SK-MEL-5 (cell line): ENCODE measurements at regions not wholly inside any gene's neighbourhood (a gene's known extent, or its start where the extent isn't known, plus 50 kb on each side); places are given as distances from the start of the nearest gene placed in this dataset.

ENCODE experiments used
- DNase-seq: peaks from one replicate; pipeline ENCODE4 v3.0.0-alpha.2; 2016; ENCODE audit warnings: low read depth, low spot score
- in situ Hi-C: cut with HindIII; loops from 2 replicates; pipeline ENCODE4 v1.10.0; 2016; ENCODE audit warnings: low sequenced_read_pairs, high pct_unique_total_duplicates, low pct_unique_long_range_greater_than_20kb

GRCh38 chr5:110219769-110220168, 506.7 kb downstream of the TMEM232 start:
- no peak for DNase-seq
- in situ Hi-C loops, result no loop called here

- DNase-seq, result no peak
- in situ Hi-C loops, result no loop called here
Observed at GRCh38 chr5:110221036-110221435, 505.4 kb downstream of the TMEM232 start.

- no peak for DNase-seq
Observed at GRCh38 chr5:110224050-110224449, 502.4 kb downstream of the TMEM232 start.

GRCh38 chr5:110225949-110226348, 500.5 kb downstream of the TMEM232 start:
- in situ Hi-C loops, result no loop called here
- DNase-seq, result no peak

More at GRCh38 chr5:110224050-110224449, 502.4 kb downstream of the TMEM232 start:
- in situ Hi-C loops, result no loop called here

- DNase-seq, result no peak
- in situ Hi-C loops, result no loop called here
Observed at GRCh38 chr5:110239786-110240185, 486.7 kb downstream of the TMEM232 start.

- in situ Hi-C loops, result no loop called here
- no peak for DNase-seq
Observed at GRCh38 chr5:110242950-110243349, 483.5 kb downstream of the TMEM232 start.

GRCh38 chr5:110248921-110249320, 477.6 kb downstream of the TMEM232 start:
- DNase-seq, result no peak
- in situ Hi-C loops, result no loop called here

GRCh38 chr5:110250355-110250754, 476.1 kb downstream of the TMEM232 start:
- in situ Hi-C loops, result no loop called here
- DNase-seq, result no peak

GRCh38 chr5:110250755-110251154, 475.7 kb downstream of the TMEM232 start:
- in situ Hi-C loops, result no loop called here
- no peak for DNase-seq

- DNase-seq, result no peak
- in situ Hi-C loops, result no loop called here
Observed at GRCh38 chr5:110251366-110251765, 475.1 kb downstream of the TMEM232 start.

GRCh38 chr5:110255194-110255593, 471.3 kb downstream of the TMEM232 start:
- in situ Hi-C loops, result no loop called here

GRCh38 chr5:110256298-110256697, 470.2 kb downstream of the TMEM232 start:
- in situ Hi-C loops, result no loop called here

More at GRCh38 chr5:110255194-110255593, 471.3 kb downstream of the TMEM232 start:
- no peak for DNase-seq

GRCh38 chr5:110257971-110258370, 468.5 kb downstream of the TMEM232 start:
- in situ Hi-C loops, result no loop called here
- DNase-seq, result no peak

More at GRCh38 chr5:110256298-110256697, 470.2 kb downstream of the TMEM232 start:
- no peak for DNase-seq

- no peak for DNase-seq
- in situ Hi-C loops, result no loop called here
Observed at GRCh38 chr5:110258460-110259216, 467.8 kb downstream of the TMEM232 start.

- in situ Hi-C loops, result no loop called here
- no peak for DNase-seq
Observed at GRCh38 chr5:110262749-110263148, 463.7 kb downstream of the TMEM232 start.

- DNase-seq, result no peak
- in situ Hi-C loops, result no loop called here
Observed at GRCh38 chr5:110264661-110265060, 461.8 kb downstream of the TMEM232 start.

- in situ Hi-C loops, result no loop called here
- no peak for DNase-seq
Observed at GRCh38 chr5:110265162-110265561, 461.3 kb downstream of the TMEM232 start.

- peak; percentile 4 for DNase-seq
- in situ Hi-C loops, result no loop called here
Observed at GRCh38 chr5:110267714-110268113, 458.8 kb downstream of the TMEM232 start.

- in situ Hi-C loops, result no loop called here
- no peak for DNase-seq
Observed at GRCh38 chr5:110268283-110268682, 458.2 kb downstream of the TMEM232 start.
